H9 (cell line): ENCODE measurements at regions not wholly inside any gene's neighbourhood (a gene's known extent, or its start where the extent isn't known, plus 50 kb on each side); places are given as distances from the start of the nearest gene placed in this dataset.
A peak's percentile ranks its signal among the peaks of the same experiment; 100 is the strongest.

Experiments used
- DNase-seq: peaks from one replicate; pipeline ENCODE4 v3.0.0-alpha.2; 2017
- H2AFZ ChIP-seq: one replicate; pipeline ENCODE4 v1.6.1; 2013; ENCODE audit warnings: mild to moderate bottlenecking, low read length, control low read depth, moderate library complexity
- H2AK5ac ChIP-seq: 2 replicates; pipeline ENCODE4 v1.6.1; 2013; ENCODE audit warnings: low read length, control low read depth, mixed read lengths; ENCODE audit not compliant: insufficient read length
- H2BK120ac ChIP-seq: one replicate; pipeline ENCODE4 v1.6.1; 2013; ENCODE audit warnings: low read depth, mild to moderate bottlenecking, low read length, control low read depth, inconsistent platforms; ENCODE audit not compliant: poor library complexity, severe bottlenecking
- H2BK12ac ChIP-seq: 2 replicates; pipeline ENCODE4 v1.6.1; 2013; ENCODE audit warnings: low read length, control low read depth, mixed read lengths, low read depth; ENCODE audit not compliant: insufficient read length
- H2BK15ac ChIP-seq: 2 replicates; pipeline ENCODE4 v1.6.1; 2013; ENCODE audit warnings: low read depth, low read length, control low read depth
- H2BK20ac ChIP-seq: one replicate; pipeline ENCODE4 v1.6.1; 2013; ENCODE audit warnings: low read depth, mild to moderate bottlenecking, low read length, control low read depth, inconsistent platforms; ENCODE audit not compliant: poor library complexity, severe bottlenecking
- H2BK5ac ChIP-seq: 2 replicates; pipeline ENCODE4 v1.6.1; 2013; ENCODE audit warnings: low read length, control low read depth, mixed read lengths; ENCODE audit not compliant: insufficient read length
- H3K14ac ChIP-seq: 2 replicates; pipeline ENCODE4 v1.6.1; 2013; ENCODE audit warnings: low read length, control low read depth; ENCODE audit not compliant: insufficient read depth
- H3K18ac ChIP-seq: 2 replicates; pipeline ENCODE4 v1.6.1; 2013; ENCODE audit warnings: low read depth, mild to moderate bottlenecking, mixed read lengths, low read length, control low read depth; ENCODE audit not compliant: insufficient read length
- H3K23ac ChIP-seq: 2 replicates; pipeline ENCODE4 v1.6.1; 2013; ENCODE audit warnings: low read length, control low read depth, mixed read lengths, low read depth; ENCODE audit not compliant: insufficient read length
- H3K23me2 ChIP-seq: 2 replicates; pipeline ENCODE4 v1.6.1; 2013; ENCODE audit warnings: low read depth, mild to moderate bottlenecking, mixed read lengths, low read length, control low read depth; ENCODE audit not compliant: insufficient read length, poor library complexity, severe bottlenecking
- H3K27ac ChIP-seq: 2 replicates; pipeline ENCODE4 v1.5.1; 2013; ENCODE audit warnings: low read length, control low read depth, mixed read lengths, low read depth; ENCODE audit not compliant: insufficient read length
- H3K27me3 ChIP-seq: 2 replicates; pipeline ENCODE4 v1.6.1; 2013; ENCODE audit warnings: low read length, control low read depth, inconsistent platforms; ENCODE audit not compliant: insufficient read depth
- H3K4ac ChIP-seq: 2 replicates; pipeline ENCODE4 v1.6.1; 2013; ENCODE audit warnings: low read depth, mild to moderate bottlenecking, control low read depth, inconsistent platforms, low read length, moderate library complexity
- H3K4me1 ChIP-seq: 2 replicates; pipeline ENCODE4 v1.6.1; 2013; ENCODE audit warnings: low read length, control low read depth, inconsistent platforms; ENCODE audit not compliant: insufficient read depth
- H3K4me2 ChIP-seq: 2 replicates; pipeline ENCODE4 v1.6.1; 2013; ENCODE audit warnings: low read length, control low read depth, mixed read lengths; ENCODE audit not compliant: insufficient read length, insufficient read depth
- H3K56ac ChIP-seq: 2 replicates; pipeline ENCODE4 v1.6.1; 2013; ENCODE audit warnings: low read depth, mild to moderate bottlenecking, mixed read lengths, low read length, control low read depth; ENCODE audit not compliant: insufficient read length
- H3K79me1 ChIP-seq: 2 replicates; pipeline ENCODE4 v1.6.1; 2013; ENCODE audit warnings: low read depth, mild to moderate bottlenecking, moderate library complexity, low read length, control low read depth, inconsistent platforms; ENCODE audit not compliant: insufficient read depth, poor library complexity, severe bottlenecking
- H3K79me2 ChIP-seq: 2 replicates; pipeline ENCODE4 v1.6.1; 2013; ENCODE audit warnings: low read length, control low read depth, inconsistent platforms; ENCODE audit not compliant: insufficient read depth
- H3K9ac ChIP-seq: 2 replicates; pipeline ENCODE4 v1.6.1; 2013; ENCODE audit warnings: low read length, control low read depth, mixed read lengths; ENCODE audit not compliant: insufficient read length; ENCODE audit errors: extremely low read depth
- H3K9me3 ChIP-seq: one replicate; pipeline ENCODE4 v1.6.1; 2013; ENCODE audit warnings: low read depth, low read length, inconsistent platforms; ENCODE audit not compliant: control insufficient read depth
- H3T11ph ChIP-seq: one replicate; pipeline ENCODE4 v1.6.1; 2013; ENCODE audit warnings: mild to moderate bottlenecking, low read length, control low read depth, inconsistent platforms
- H4K20me1 ChIP-seq: one replicate; pipeline ENCODE4 v1.6.1; 2013; ENCODE audit not compliant: control insufficient read depth, insufficient read length, insufficient read depth
- H4K5ac ChIP-seq: 2 replicates; pipeline ENCODE4 v1.6.1; 2013; ENCODE audit warnings: low read depth, mild to moderate bottlenecking, mixed read lengths, low read length, control low read depth; ENCODE audit not compliant: insufficient read length
- H4K8ac ChIP-seq: replicated peaks from 2 replicates; pipeline ENCODE4 v1.6.1; 2013; ENCODE audit warnings: low read length, control low read depth, mixed read lengths, low read depth; ENCODE audit not compliant: insufficient read length
- H4K91ac ChIP-seq: 2 replicates; pipeline ENCODE4 v1.6.1; 2013; ENCODE audit warnings: low read depth, mild to moderate bottlenecking, moderate library complexity, mixed read lengths, low read length, control low read depth; ENCODE audit not compliant: insufficient read length
- H3K27ac Mint-ChIP-seq, 3 experiments: 2 replicates in 2 of 3; 3 replicates in 1 of 3; pipeline ENCODE4 v1.8.0; 2020 to 2021; ENCODE audit warnings: mixed read lengths in 3 of 3, mild to moderate bottlenecking in 1 of 3, moderate library complexity in 1 of 3
- H3K27me3 Mint-ChIP-seq: 2 replicates; pipeline ENCODE4 v1.8.0; 2021; ENCODE audit warnings: low read depth, mild to moderate bottlenecking, moderate library complexity, mixed read lengths
- H3K36me3 Mint-ChIP-seq, 3 experiments: 2 replicates in 2 of 3; 3 replicates in 1 of 3; pipeline ENCODE4 v1.8.0; 2020 to 2021; ENCODE audit warnings: low read depth in 3 of 3, mixed read lengths in 3 of 3; ENCODE audit not compliant: insufficient read depth in 1 of 3
- H3K4me1 Mint-ChIP-seq, 2 experiments: 2 replicates each; pipeline ENCODE4 v1.8.0; 2020; ENCODE audit warnings: mixed read lengths in 2 of 2
- H3K4me3 Mint-ChIP-seq, 2 experiments: 2 replicates in 1 of 2; 3 replicates in 1 of 2; pipeline ENCODE4 v1.8.0; 2020 to 2021; ENCODE audit warnings: mild to moderate bottlenecking in 2 of 2, mixed read lengths in 2 of 2, moderate library complexity in 1 of 2
- H3K9me3 Mint-ChIP-seq, 2 experiments: 2 replicates in 1 of 2; 3 replicates in 1 of 2; pipeline ENCODE4 v1.8.0; 2020; ENCODE audit warnings: mild to moderate bottlenecking in 2 of 2, mixed read lengths in 2 of 2, moderate library complexity in 1 of 2
- WGBS: extraction: QIAGEN DNeasy Blood & Tissue Kit; methylation state at CpG from one replicate; pipeline ENCODE4 v1.1.7; 2013; ENCODE audit warnings: missing lambda C conversion rate, low lambda C conversion rate, mixed read lengths; ENCODE audit not compliant: insufficient read length; ENCODE audit errors: extremely low coverage; 5-methylcytosine and 5-hydroxymethylcytosine counted together
- TF ChIP-seq, protein P1 (sequence below): fragments of 200-600 bp; sonication (generic); conservative IDR thresholded peaks from 3 replicates; pipeline ENCODE4 v1.8.0; 2021; ENCODE audit warnings: antibody characterized with exemption, mild to moderate bottlenecking

DNA sequence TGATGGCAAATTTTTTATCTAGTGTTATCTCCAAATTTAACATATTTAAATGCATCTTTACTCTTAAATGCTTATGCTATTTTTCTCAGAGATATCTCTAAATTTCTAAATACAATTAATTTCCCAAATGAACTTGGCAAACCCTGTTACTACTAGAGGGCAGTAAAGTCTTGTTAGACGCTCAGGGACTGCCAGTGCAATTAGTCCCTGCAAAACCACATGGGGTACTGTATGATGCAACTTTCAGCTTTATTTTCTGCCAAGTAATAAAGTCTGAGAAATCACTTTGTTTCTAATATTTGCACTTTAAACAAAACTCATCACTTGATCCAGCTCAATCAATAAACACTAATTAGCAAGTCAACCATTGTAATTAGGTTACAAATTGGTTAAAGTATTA lies 76.0 kb upstream of the ADGRB3 start:
- Histone ChIP-seq H3K79me1 (no peaks in the 10 kb centered on the region), H3K9me3 (no peaks in the 10 kb centered on the region), H2BK12ac (no peak overlapping the region), H3K56ac (no peak overlapping the region), H2BK5ac (no peak overlapping the region), H3K14ac (no peak overlapping the region), H3T11ph (no peak overlapping the region), H2BK20ac (no peak overlapping the region), H3K23ac (no peak overlapping the region), H3K4me1 (no peaks in the 10 kb centered on the region), H4K5ac (no peak overlapping the region), H4K91ac (no peak overlapping the region), H4K20me1 (no peaks in the 10 kb centered on the region), H3K4me2 (no peak overlapping the region), H2BK120ac (no peak overlapping the region), H4K8ac (no peak overlapping the region), H3K79me2 (no peaks in the 10 kb centered on the region), H3K27ac (no peak overlapping the region), H3K23me2 (no peaks in the 10 kb centered on the region), H3K27me3 (no peaks in the 10 kb centered on the region), H3K18ac (no peak overlapping the region), H3K4ac (no peak overlapping the region), H2BK15ac (no peak overlapping the region), H2AFZ (no peak overlapping the region), H3K9ac (no peak overlapping the region), H2AK5ac (no peak overlapping the region)
- Mint-ChIP-seq H3K36me3 (no peaks in the 10 kb centered on the region), H3K4me3 (no peak overlapping the region), H3K27ac (peak overlapping the region in 2 of 3 experiments; percentile 24 to 55; a peak in 2 of 7 replicates), H3K9me3 (no peaks in the 10 kb centered on the region), H3K4me1 (peaks cover 7% of the 10 kb centered on the region in 2 experiments; a peak in 3 of 4 replicates), H3K27me3 (no peaks in the 10 kb centered on the region)
- no peak for DNase-seq
- WGBS: no CpG with 5 or more reads among the region's 1 CpG
- TF ChIP-seq, protein P1, sequence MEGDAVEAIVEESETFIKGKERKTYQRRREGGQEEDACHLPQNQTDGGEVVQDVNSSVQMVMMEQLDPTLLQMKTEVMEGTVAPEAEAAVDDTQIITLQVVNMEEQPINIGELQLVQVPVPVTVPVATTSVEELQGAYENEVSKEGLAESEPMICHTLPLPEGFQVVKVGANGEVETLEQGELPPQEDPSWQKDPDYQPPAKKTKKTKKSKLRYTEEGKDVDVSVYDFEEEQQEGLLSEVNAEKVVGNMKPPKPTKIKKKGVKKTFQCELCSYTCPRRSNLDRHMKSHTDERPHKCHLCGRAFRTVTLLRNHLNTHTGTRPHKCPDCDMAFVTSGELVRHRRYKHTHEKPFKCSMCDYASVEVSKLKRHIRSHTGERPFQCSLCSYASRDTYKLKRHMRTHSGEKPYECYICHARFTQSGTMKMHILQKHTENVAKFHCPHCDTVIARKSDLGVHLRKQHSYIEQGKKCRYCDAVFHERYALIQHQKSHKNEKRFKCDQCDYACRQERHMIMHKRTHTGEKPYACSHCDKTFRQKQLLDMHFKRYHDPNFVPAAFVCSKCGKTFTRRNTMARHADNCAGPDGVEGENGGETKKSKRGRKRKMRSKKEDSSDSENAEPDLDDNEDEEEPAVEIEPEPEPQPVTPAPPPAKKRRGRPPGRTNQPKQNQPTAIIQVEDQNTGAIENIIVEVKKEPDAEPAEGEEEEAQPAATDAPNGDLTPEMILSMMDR: peak; percentile 47; the same call in 1 of the 3 replicates
